ENCODE measurements at regions not wholly inside any gene's neighbourhood (a gene's known extent, or its start where the extent isn't known, plus 50 kb on each side); places are given as distances from the start of the nearest gene placed in this dataset.

DNA sequence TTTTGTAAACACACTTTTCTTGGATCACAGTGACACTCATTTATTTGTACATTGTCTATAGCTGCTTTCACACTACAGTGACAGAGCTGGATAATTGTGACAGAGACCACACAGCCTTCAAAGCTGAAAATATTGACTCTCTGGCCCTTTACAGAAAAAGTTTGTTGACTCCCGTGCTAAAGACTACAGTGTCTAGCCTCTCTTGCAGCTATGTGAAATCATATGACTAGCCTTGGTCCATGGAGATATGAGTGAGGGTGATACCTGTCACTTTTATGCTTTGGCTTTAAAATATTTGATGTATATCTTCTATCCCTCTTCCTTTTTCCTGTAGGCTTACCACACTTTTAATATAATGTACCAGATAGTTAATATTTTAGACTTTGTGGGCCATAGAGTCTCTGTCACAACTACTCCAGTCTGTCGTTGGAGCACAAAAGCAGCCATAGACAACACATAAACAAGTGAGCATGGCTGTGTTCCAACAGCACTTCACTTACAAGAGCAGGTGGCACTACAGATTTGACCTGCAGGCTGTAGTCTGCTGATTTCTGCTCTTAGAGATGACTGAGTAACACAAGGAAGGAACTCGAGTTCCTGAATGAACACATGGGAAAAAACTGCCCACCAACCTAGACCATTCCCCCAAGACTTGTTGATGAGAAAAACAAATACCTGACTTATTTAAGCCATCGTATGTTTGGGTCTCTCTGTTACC is 73.5 kb upstream of the ANKRD55 start:
- TF ChIP-seq CTCF (IDR thresholded peaks at IDR 0.05; ENCODE audit: low read depth, low read length) = no peak
- no peak overlapping the region for H3K4me3 ChIP-seq (replicated peaks in 1 of 2; ENCODE audit: low read depth in 2 of 2, low read length in 2 of 2)
- no peak for DNase-seq (ENCODE audit: low read depth in 2 of 2)

DNA sequence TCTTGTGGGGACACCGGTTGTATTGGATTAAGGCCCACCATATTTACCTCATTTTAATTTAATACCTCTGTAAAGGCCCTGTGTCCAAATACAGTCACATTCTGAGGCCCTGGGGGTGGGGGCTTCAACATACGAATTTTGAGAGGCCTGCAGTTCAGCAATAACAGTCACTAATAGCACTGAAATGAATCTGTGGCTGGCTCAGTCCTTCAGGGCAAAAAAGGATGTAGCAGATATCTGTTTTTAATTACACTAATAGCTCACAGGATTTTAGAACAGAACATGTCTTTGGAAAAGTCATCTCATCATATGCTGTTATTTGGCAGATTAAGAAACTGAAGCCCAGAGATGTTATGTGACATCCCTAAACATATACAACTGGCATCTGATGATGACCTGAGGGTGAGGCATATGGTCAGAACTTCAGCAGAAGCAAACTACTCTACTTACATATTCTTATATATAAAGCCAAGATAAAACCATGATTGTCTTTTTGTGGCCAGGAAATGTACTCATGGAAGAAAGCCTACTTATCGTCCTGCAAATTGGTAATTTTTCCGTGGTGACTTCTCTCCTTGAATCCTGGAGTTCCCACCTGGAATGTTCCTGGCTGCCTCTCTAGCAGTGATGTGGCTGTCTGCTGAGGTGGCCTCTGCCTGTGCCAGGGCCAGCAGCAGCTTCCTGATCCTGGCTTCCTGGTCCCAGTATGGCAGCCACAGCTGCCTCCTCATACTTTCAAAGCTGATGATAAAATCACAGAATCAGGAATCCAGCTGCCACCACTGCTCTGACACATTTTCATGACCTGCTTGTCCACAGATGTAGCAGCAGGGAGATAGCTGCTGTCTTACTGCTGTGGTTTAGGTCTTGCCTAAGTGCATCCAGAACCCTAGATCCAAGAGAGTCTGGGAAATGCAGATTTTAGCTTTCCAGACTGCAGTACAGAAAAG is 72.1 kb upstream of the ANKRD55 start:
- no peak for DNase-seq (ENCODE audit: low read depth in 2 of 2)
- TF ChIP-seq CTCF (IDR thresholded peaks at IDR 0.05; ENCODE audit: low read depth, low read length) = no peak
- H3K4me3 ChIP-seq (replicated peaks in 1 of 2; ENCODE audit: low read depth in 2 of 2, low read length in 2 of 2) = no peak overlapping the region

GRCh38 chr5:56303511-56303910 is 70.4 kb upstream of the ANKRD55 start:
- peak; percentile 5 for TF ChIP-seq CTCF (IDR thresholded peaks at IDR 0.05; ENCODE audit: low read depth, low read length)
- no peak for DNase-seq (ENCODE audit: low read depth in 2 of 2)
- no peak overlapping the region for H3K4me3 ChIP-seq (replicated peaks in 1 of 2; ENCODE audit: low read depth in 2 of 2, low read length in 2 of 2)

DNA sequence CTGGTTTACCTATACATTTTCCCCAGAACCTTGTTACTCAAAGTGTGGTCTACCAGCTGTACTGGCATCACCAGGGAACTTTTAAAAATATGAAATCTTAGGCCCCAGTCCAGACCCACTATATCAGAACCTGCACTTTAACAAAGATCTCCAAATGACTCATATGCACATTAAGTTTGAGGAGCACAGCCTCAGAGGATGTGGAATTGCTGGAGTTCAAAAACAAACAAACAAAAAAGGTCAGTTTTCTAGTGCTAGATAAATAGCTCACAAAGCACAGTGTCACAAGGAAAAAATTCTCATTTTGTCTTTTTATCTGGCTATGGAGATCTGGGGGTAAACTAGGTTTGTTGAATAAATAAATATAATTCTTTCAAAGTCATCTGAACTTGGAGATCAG is 68.9 kb upstream of the ANKRD55 start:
- DNase-seq (ENCODE audit: low read depth in 2 of 2) = no peak
- no peak overlapping the region for H3K4me3 ChIP-seq (replicated peaks in 1 of 2; ENCODE audit: low read depth in 2 of 2, low read length in 2 of 2)
- no peak for TF ChIP-seq CTCF (IDR thresholded peaks at IDR 0.05; ENCODE audit: low read depth, low read length)

GRCh38 chr5:56301069-56301468 is 67.9 kb upstream of the ANKRD55 start:
- peak in 1 of 2 donors; percentile 24 for DNase-seq (ENCODE audit: low read depth in 2 of 2)
- no peak overlapping the region for H3K4me3 ChIP-seq (replicated peaks in 1 of 2; ENCODE audit: low read depth in 2 of 2, low read length in 2 of 2)
- TF ChIP-seq CTCF (IDR thresholded peaks at IDR 0.05; ENCODE audit: low read depth, low read length) = no peak

DNA sequence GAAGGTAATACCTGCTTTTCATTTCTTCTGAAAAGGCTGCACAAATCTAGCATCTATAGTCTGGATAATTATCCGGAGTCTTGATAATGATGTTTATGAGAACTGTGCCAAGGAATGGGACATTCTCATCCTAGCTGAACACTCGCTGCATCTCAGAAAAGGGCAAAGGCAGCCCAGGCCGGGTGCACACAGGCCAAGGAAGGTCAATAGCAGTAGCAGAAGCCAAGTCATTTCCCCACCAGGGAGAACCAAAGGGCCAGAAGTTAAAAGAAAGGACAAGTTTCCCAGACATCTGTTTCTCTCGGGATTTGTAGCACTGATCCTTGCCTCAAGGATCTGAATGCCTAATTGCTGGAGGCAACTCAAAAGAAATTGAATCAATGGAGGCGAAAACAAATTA is 66.1 kb upstream of the ANKRD55 start:
- no peak for TF ChIP-seq CTCF (IDR thresholded peaks at IDR 0.05; ENCODE audit: low read depth, low read length)
- no peak for DNase-seq (ENCODE audit: low read depth in 2 of 2)
- H3K4me3 ChIP-seq (replicated peaks in 1 of 2; ENCODE audit: low read depth in 2 of 2, low read length in 2 of 2) = no peak overlapping the region
